HepG2 (cell line): ENCODE measurements at regions not wholly inside any gene's neighbourhood (a gene's known extent, or its start where the extent isn't known, plus 50 kb on each side); places are given as distances from the start of the nearest gene placed in this dataset.
A peak's percentile ranks its signal among the peaks of the same experiment; 100 is the strongest.

Experiments used
- ATAC-seq: fragments of 200-7000 bp; cut with Tn5 transposase; 3 replicates; pipeline ENCODE4 v1.9.1; 2020; ENCODE audit warnings: mild to moderate bottlenecking, moderate library complexity
- BruUV-seq: library from RNA; stranded (reverse); fragments of 400-500 nt; replicated peaks from 2 replicates; lab custom pipeline; 2021; lab: Mats Ljungman, UMichigan
- CTCF ChIA-PET: fragments of 300-600 bp; formaldehyde crosslinking; extraction: SDS; loops from one replicate; lab custom pipeline; 2021; ENCODE audit warnings: low total read pairs, inconsistent platforms, low intra/inter-chr PET ratio; lab: Yijun Ruan, JAX
- POLR2A ChIA-PET: fragments of 350-600 bp; sonication (Branson Sonifier 250); formaldehyde crosslinking; loops from one replicate; lab custom pipeline; 2020; ENCODE audit warnings: antibody characterized with exemption, inconsistent platforms; lab: Yijun Ruan, JAX
- DNase-seq: peaks from one replicate; pipeline ENCODE4 v3.0.0-alpha.2; 2015; ENCODE audit warnings: low spot score
- FAIRE-seq: peaks from 3 replicates; lab custom pipeline; 2011; peaks lifted over from hg19 to GRCh38; lab: Jason Lieb, UNC
- H2AFZ ChIP-seq: one replicate; pipeline ENCODE4 v1.6.1; 2011; ENCODE audit warnings: low read length, inconsistent platforms
- H3K27ac ChIP-seq: fragments of 300-600 bp; 3 replicates; pipeline ENCODE4 v1.8.0; 2011; ENCODE audit warnings: mixed run types, mild to moderate bottlenecking, mixed read lengths, low read length, inconsistent platforms; ENCODE audit not compliant: insufficient read depth; ENCODE audit errors: extremely low read length
- H3K27me3 ChIP-seq, 2 experiments: fragments of 200-600 bp in 1 of 2; 2 replicates in 1 of 2; 3 replicates in 1 of 2; pipeline versions ENCODE4 v1.6.0 to v1.8.0; 2011; ENCODE audit warnings: low read length in 2 of 2, mild to moderate bottlenecking in 2 of 2, moderate library complexity in 2 of 2, inconsistent platforms in 1 of 2; ENCODE audit not compliant: insufficient read depth in 2 of 2, control insufficient read depth in 1 of 2
- H3K36me3 ChIP-seq, 2 experiments: fragments of 200-600 bp in 1 of 2; replicated peaks in 1 of 2; 2 replicates in 1 of 2; 3 replicates in 1 of 2; pipeline versions ENCODE4 v1.5.1 to v1.8.0; 2011; ENCODE audit warnings: low read length in 2 of 2, inconsistent platforms in 1 of 2; ENCODE audit not compliant: insufficient read depth in 2 of 2, control insufficient read depth in 1 of 2
- H3K4me1 ChIP-seq: 2 replicates; pipeline ENCODE4 v1.5.1; 2012; ENCODE audit warnings: low read length, inconsistent platforms; ENCODE audit not compliant: insufficient read depth
- H3K4me2 ChIP-seq: 2 replicates; pipeline ENCODE4 v1.6.0; 2011; ENCODE audit warnings: low read depth, low read length, inconsistent platforms
- H3K4me3 ChIP-seq, 3 experiments: fragments of 200-600 bp in 1 of 3; sonication (generic), shearing (Covaris generic) in 1 of 3; replicated peaks in 1 of 3; 2 replicates each; pipeline ENCODE4 v1.5.1; 2011 to 2016; ENCODE audit warnings: low read length in 3 of 3, inconsistent platforms in 2 of 3, low read depth in 2 of 3, mild to moderate bottlenecking in 2 of 3, control low read depth in 1 of 3, mixed read lengths in 1 of 3; ENCODE audit not compliant: insufficient read depth in 1 of 3
- H3K79me2 ChIP-seq: one replicate; pipeline ENCODE4 v1.6.1; 2011; ENCODE audit warnings: low read length, inconsistent platforms; ENCODE audit not compliant: insufficient read depth
- H3K9ac ChIP-seq: 2 replicates; pipeline ENCODE4 v1.6.0; 2011; ENCODE audit warnings: mild to moderate bottlenecking, low read depth, low read length, inconsistent platforms; ENCODE audit not compliant: insufficient read depth
- H3K9me3 ChIP-seq: 2 replicates; pipeline ENCODE4 v1.5.1; 2012; ENCODE audit warnings: mild to moderate bottlenecking, low read length
- H4K20me1 ChIP-seq: 2 replicates; pipeline ENCODE4 v1.6.0; 2011; ENCODE audit warnings: inconsistent platforms, mild to moderate bottlenecking, low read length, moderate library complexity; ENCODE audit not compliant: insufficient read depth
- AGO2 ChIP-seq: fragments of 200-400 bp; formaldehyde crosslinking; optimal IDR thresholded peaks from 2 replicates; pipeline ENCODE3; 2017; ENCODE audit warnings: mild to moderate bottlenecking, low read depth, low read length, moderate library complexity
- ATRX ChIP-seq: sonication (generic); formaldehyde crosslinking; IDR thresholded peaks from 2 replicates; pipeline ENCODE4 v1.4.0; 2020; ENCODE audit warnings: missing genetic modification reagents, borderline replicate concordance
- CBX1 ChIP-seq: IDR thresholded peaks from one replicate; pipeline ENCODE4 v1.6.1; 2016; ENCODE audit warnings: antibody characterized with exemption, low read depth
- GATA4 ChIP-seq: sonication (generic); IDR thresholded peaks from 2 replicates; pipeline ENCODE4 v1.6.1; 2016; ENCODE audit warnings: antibody characterized with exemption, low read depth, borderline replicate concordance
- HNRNPLL ChIP-seq: fragments of 200-400 bp; formaldehyde crosslinking; IDR thresholded peaks from 2 replicates; pipeline ENCODE4 v1.6.1; 2017; ENCODE audit warnings: mild to moderate bottlenecking, low read depth, low read length; ENCODE audit not compliant: poor library complexity, severe bottlenecking
- MAFF ChIP-seq: IDR thresholded peaks from 2 replicates; pipeline ENCODE4 v1.6.1; 2011; ENCODE audit warnings: low read depth, low read length, improper control_type of control experiment
- MAFK ChIP-seq, 2 experiments: IDR thresholded peaks in 1 of 2; conservative IDR thresholded peaks in 1 of 2; 2 replicates each; pipeline ENCODE4 v1.6.1; 2011; ENCODE audit warnings: improper control_type of control experiment in 2 of 2, low read length in 2 of 2
- MED1 ChIP-seq: sonication (generic); formaldehyde crosslinking; IDR thresholded peaks from 2 replicates; pipeline ENCODE4 v1.4.0; 2020; ENCODE audit warnings: missing genetic modification reagents
- MIER3 ChIP-seq: IDR thresholded peaks from 2 replicates; pipeline ENCODE4 v1.6.1; 2016; ENCODE audit warnings: missing compliant biosample characterization, borderline replicate concordance
- NFATC3 ChIP-seq: sonication (generic); formaldehyde crosslinking; IDR thresholded peaks from 2 replicates; pipeline ENCODE4 v1.5.1; 2020; ENCODE audit warnings: mild to moderate bottlenecking, missing genetic modification reagents
- RARA ChIP-seq: IDR thresholded peaks from 2 replicates; pipeline ENCODE4 v1.6.1; 2016; ENCODE audit warnings: missing genetic modification reagents, missing compliant biosample characterization
- SMAD9 ChIP-seq: sonication (generic); formaldehyde crosslinking; IDR thresholded peaks from 2 replicates; pipeline ENCODE4 v1.5.1; 2020; ENCODE audit warnings: mild to moderate bottlenecking, missing genetic modification reagents
- ZFP82 ChIP-seq: sonication (generic); formaldehyde crosslinking; IDR thresholded peaks from 2 replicates; pipeline ENCODE4 v1.5.1; 2020; ENCODE audit warnings: mild to moderate bottlenecking, missing genetic modification reagents, borderline replicate concordance
- ZKSCAN8 ChIP-seq: IDR thresholded peaks from 2 replicates; pipeline ENCODE4 v1.6.1; 2016; ENCODE audit warnings: borderline replicate concordance, missing genetic modification reagents, missing compliant biosample characterization
- ZNF639 ChIP-seq: conservative IDR thresholded peaks from 2 replicates; pipeline ENCODE4 v1.6.1; 2018; ENCODE audit warnings: missing genetic modification reagents
- in situ Hi-C: cut with HindIII; loops from 2 replicates; pipeline ENCODE4 v1.10.0; 2017; ENCODE audit warnings: low pct_unique_long_range_greater_than_20kb; ENCODE audit not compliant: extremely low pct_ligation_motif_present
- intact Hi-C: fragments of 100-400 bp; cut with micrococcal nuclease; formaldehyde crosslinking; loops from one replicate; pipeline ENCODE4 v1.10.0; 2022; ENCODE audit not compliant: unreplicated experiment
- TF ChIP-seq, protein P1 (sequence below): sonication (generic); formaldehyde crosslinking; conservative IDR thresholded peaks from 2 replicates; pipeline ENCODE4 v1.4.0; 2020; ENCODE audit warnings: missing genetic modification reagents
- TF ChIP-seq, protein P2 (sequence below): sonication (generic); formaldehyde crosslinking; IDR thresholded peaks from 2 replicates; pipeline ENCODE4 v1.4.0; 2020; ENCODE audit warnings: mild to moderate bottlenecking, missing genetic modification reagents

DNA sequence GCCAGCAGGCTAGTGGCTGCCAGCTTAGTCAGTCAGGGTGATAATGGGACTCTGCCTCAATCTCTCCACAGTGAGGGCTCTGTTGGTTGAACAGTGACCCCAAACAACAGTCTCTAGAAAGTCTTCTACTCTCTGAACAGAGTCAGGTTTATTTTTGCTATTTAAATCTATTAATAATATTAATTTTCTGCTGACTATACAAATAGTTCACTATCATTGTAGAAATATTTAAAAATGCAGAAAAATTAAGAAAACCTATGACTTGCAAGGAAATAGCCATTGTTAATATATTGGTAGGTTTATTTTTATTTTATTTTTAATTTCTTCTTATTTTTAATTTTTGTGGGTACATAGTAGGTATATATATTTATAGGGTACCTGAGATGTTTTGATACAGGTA lies 67.9 kb upstream of the AADAT start:
- Histone ChIP-seq H3K27me3 (no peaks in the 10 kb centered on the region), H3K4me3 (no peak overlapping the region), H3K36me3 (no peaks in the 10 kb centered on the region), H4K20me1 (no peaks in the 10 kb centered on the region), H3K4me1 (no peaks in the 10 kb centered on the region), H2AFZ (no peak overlapping the region), H3K27ac (no peak overlapping the region), H3K79me2 (no peaks in the 10 kb centered on the region), H3K4me2 (no peak overlapping the region), H3K9ac (no peak overlapping the region), H3K9me3 (no peaks in the 10 kb centered on the region)
- no peak for DNase-seq
- no peak for ATAC-seq
- no TSS peak for BruUV-seq
- intact Hi-C loops = no loop called here
- in situ Hi-C loops = no loop called here
- POLR2A ChIA-PET = no interaction called here
- no peak for FAIRE-seq
- CTCF ChIA-PET = no interaction called here
- TF ChIP-seq, protein P1, sequence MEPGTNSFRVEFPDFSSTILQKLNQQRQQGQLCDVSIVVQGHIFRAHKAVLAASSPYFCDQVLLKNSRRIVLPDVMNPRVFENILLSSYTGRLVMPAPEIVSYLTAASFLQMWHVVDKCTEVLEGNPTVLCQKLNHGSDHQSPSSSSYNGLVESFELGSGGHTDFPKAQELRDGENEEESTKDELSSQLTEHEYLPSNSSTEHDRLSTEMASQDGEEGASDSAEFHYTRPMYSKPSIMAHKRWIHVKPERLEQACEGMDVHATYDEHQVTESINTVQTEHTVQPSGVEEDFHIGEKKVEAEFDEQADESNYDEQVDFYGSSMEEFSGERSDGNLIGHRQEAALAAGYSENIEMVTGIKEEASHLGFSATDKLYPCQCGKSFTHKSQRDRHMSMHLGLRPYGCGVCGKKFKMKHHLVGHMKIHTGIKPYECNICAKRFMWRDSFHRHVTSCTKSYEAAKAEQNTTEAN = no peak
- TF ChIP-seq SMAD9 (CRISPR knock-in tag) (no peak), ZNF639 (CRISPR knock-in tag) (no peak), ATRX (no peak), AGO2 (no peak), MIER3 (CRISPR knock-in tag) (no peak), ZFP82 (CRISPR knock-in tag) (no peak), MAFF (peak; percentile 45; the same call in 1 of the 2 replicates), RARA (CRISPR knock-in tag) (no peak), HNRNPLL (no peak), MAFK (conservative IDR thresholded peaks at IDR 0.05 in 1 of 2, IDR thresholded peaks at IDR 0.05 in 1 of 2; ENCODE audit: low read length in 2 of 2) (peak; percentile 27 to 82; a peak in 2 of 4 replicates), MED1 (CRISPR knock-in tag) (no peak), NFATC3 (CRISPR knock-in tag) (no peak), CBX1 (no peak), ZKSCAN8 (CRISPR knock-in tag) (no peak), GATA4 (no peak)
- TF ChIP-seq, protein P2, sequence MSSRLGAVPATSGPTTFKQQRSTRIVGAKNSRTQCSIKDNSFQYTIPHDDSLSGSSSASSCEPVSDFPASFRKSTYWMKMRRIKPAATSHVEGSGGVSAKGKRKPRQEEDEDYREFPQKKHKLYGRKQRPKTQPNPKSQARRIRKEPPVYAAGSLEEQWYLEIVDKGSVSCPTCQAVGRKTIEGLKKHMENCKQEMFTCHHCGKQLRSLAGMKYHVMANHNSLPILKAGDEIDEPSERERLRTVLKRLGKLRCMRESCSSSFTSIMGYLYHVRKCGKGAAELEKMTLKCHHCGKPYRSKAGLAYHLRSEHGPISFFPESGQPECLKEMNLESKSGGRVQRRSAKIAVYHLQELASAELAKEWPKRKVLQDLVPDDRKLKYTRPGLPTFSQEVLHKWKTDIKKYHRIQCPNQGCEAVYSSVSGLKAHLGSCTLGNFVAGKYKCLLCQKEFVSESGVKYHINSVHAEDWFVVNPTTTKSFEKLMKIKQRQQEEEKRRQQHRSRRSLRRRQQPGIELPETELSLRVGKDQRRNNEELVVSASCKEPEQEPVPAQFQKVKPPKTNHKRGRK (CRISPR knock-in tag) = no peak
- TF ChIP-seq, all 625 proteins: peak for 2
